ENCODE measurements at regions not wholly inside any gene's neighbourhood (a gene's known extent, or its start where the extent isn't known, plus 50 kb on each side); places are given as distances from the start of the nearest gene placed in this dataset.

DNA sequence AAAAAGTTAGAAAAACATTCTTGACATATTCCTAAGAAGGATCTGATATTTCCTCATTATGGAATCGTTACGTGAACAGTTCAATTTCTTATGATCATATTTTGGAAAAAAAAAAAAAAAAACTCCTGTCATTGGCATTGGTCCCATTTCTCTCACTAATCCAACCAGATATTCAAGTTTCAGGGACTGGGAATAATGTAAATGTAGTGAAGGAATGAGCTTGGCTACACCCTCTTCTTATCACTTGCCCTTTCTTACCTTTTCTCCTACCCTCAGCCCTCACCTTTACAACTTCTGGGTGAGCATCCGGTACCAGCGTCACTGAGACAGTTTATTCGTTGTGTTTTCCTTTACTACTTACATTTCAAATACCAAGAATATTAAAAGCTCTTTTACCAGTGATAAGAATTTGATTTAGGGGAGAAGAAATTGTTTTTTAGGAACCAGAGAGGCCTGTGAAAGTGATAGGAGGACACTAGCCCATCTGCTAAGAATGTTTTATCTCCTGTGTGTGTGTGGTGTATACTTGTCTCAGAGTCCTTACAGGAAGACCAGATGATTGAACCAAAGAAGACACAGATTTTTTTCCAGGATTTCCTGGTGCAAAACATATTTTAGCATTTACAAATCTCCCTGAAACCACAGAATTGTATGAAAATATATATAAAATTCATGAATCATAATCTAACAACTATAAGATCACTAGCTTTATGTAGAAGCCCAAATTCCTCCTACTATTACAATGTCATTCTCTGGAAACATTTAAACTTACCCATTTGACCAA is 946.7 kb downstream of the ZPLD1 start:
- no peaks in the 10 kb centered on the region for H3K4me1 ChIP-seq (ENCODE audit: control insufficient read depth, insufficient read depth, low read length)
- no peaks in the 10 kb centered on the region for H3K36me3 ChIP-seq (ENCODE audit: control insufficient read depth, insufficient read depth, low read length)
- H3K4me3 ChIP-seq (ENCODE audit: low read length): no peak overlapping the region
- no peaks in the 10 kb centered on the region for H3K27me3 ChIP-seq (ENCODE audit: control insufficient read depth, insufficient read depth, low read length)
- DNase-seq: no peak
- no peaks in the 10 kb centered on the region for H3K9me3 ChIP-seq (ENCODE audit: control insufficient read depth, low read depth, low read length)
- whole genome bisulfite sequencing (ENCODE audit: insufficient coverage, low lambda C conversion rate): 73% methylated on average over 5 of the region's 5 CpGs
- no peak overlapping the region for H3K27ac ChIP-seq (ENCODE audit: low read length)

DNA sequence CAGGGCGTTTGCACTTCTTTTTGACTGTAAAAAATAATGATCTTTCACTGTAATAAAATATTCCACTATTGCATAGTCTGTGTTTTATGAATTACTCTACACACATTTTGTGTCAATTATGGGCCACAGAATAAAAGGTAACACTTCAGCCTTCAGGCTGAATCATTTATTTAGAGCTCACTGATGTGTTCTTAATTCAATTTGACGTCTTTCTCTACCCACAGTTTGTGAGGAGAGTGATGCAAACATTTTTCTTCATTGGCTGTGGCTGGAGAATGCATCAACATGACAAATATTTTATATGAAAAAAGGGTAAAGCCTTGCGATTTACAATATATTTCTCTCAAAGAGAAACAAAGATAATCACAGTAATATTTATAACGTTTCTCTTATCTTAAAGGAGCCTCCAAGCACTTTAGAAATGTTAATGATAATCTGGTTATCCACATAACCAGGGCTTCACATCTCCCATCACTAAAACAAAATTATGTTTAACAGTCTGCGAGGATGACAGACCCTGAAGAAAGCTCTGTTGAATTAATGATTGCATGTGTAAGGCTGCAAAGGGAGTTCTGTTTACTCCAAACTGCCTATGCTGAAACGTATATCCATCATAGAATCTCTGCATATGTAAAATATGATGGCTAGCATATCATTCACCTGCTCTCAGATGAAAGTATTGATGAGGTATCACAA is 951.3 kb downstream of the ZPLD1 start:
- WGBS (ENCODE audit: insufficient coverage, low lambda C conversion rate): 73% methylated on average over 3 of the region's 6 CpGs
- H3K9me3 ChIP-seq (ENCODE audit: control insufficient read depth, low read depth, low read length): no peaks in the 10 kb centered on the region
- H3K4me3 ChIP-seq (ENCODE audit: low read length): no peak overlapping the region
- no peak for DNase-seq
- H3K27ac ChIP-seq (ENCODE audit: low read length): no peak overlapping the region
- no peaks in the 10 kb centered on the region for H3K27me3 ChIP-seq (ENCODE audit: control insufficient read depth, insufficient read depth, low read length)
- H3K4me1 ChIP-seq (ENCODE audit: control insufficient read depth, insufficient read depth, low read length): no peaks in the 10 kb centered on the region
- H3K36me3 ChIP-seq (ENCODE audit: control insufficient read depth, insufficient read depth, low read length): no peaks in the 10 kb centered on the region

- Histone ChIP-seq H3K36me3 (ENCODE audit: control insufficient read depth, insufficient read depth, low read length) (no peaks in the 10 kb centered on the region), H3K27me3 (ENCODE audit: control insufficient read depth, insufficient read depth, low read length) (no peaks in the 10 kb centered on the region), H3K4me1 (ENCODE audit: control insufficient read depth, insufficient read depth, low read length) (no peaks in the 10 kb centered on the region), H3K4me3 (ENCODE audit: low read length) (no peak overlapping the region), H3K27ac (ENCODE audit: low read length) (no peak overlapping the region), H3K9me3 (ENCODE audit: control insufficient read depth, low read depth, low read length) (no peaks in the 10 kb centered on the region)
- no peak for DNase-seq
- 70% methylated on average over 2 of the region's 2 CpGs for WGBS (ENCODE audit: insufficient coverage, low lambda C conversion rate)
These were observed 953.4 kb downstream of the ZPLD1 start for GRCh38 chr3:103388214-103388613.

- no peak for DNase-seq
- Histone ChIP-seq H3K4me3 (ENCODE audit: low read length) (no peak overlapping the region), H3K27ac (ENCODE audit: low read length) (no peak overlapping the region), H3K9me3 (ENCODE audit: control insufficient read depth, low read depth, low read length) (no peaks in the 10 kb centered on the region), H3K27me3 (ENCODE audit: control insufficient read depth, insufficient read depth, low read length) (no peaks in the 10 kb centered on the region), H3K36me3 (ENCODE audit: control insufficient read depth, insufficient read depth, low read length) (no peaks in the 10 kb centered on the region), H3K4me1 (ENCODE audit: control insufficient read depth, insufficient read depth, low read length) (no peaks in the 10 kb centered on the region)
- no CpG with 5 or more reads among the region's 1 CpG for WGBS (ENCODE audit: insufficient coverage, low lambda C conversion rate)
These were observed 954.5 kb downstream of the ZPLD1 start for GRCh38 chr3:103389356-103389755.

DNA sequence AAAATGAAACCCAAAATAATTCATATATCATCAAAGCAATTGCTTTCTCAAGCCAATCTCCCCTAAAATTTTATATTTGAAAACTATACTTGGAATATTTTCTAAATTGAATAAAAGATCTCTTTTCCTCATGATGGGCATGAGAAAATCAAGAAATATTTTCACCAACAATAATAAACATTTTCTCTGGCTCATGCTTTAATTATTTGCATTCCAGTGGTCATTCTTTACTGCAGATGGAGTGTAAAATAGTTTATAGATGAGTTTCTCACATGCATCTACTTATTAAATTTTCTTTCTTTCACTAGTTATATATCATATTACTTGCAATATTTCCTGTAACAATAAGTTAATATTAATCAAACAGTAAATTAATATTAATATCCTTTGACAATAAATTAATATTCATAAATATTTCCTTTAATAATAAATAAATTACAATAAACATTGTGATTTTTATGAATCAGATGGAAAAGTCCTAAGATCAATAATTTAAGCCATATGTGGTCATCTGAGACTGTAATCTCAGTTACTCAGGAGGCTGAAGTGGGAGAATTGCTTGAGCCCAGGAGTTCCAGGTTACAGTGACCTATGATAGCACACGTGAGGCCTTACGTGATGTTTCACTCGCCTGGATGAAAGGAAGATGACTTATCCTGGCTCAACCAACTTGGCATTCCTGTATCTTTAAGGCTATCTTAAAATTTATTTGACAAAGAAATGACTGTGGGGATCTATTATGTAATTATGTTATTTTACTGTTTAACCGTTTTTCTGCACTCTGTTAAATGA is 958.8 kb downstream of the ZPLD1 start:
- Histone ChIP-seq H3K4me1 (ENCODE audit: control insufficient read depth, insufficient read depth, low read length) (no peaks in the 10 kb centered on the region), H3K27me3 (ENCODE audit: control insufficient read depth, insufficient read depth, low read length) (no peaks in the 10 kb centered on the region), H3K4me3 (ENCODE audit: low read length) (no peak overlapping the region), H3K9me3 (ENCODE audit: control insufficient read depth, low read depth, low read length) (no peaks in the 10 kb centered on the region), H3K27ac (ENCODE audit: low read length) (no peak overlapping the region), H3K36me3 (ENCODE audit: control insufficient read depth, insufficient read depth, low read length) (no peaks in the 10 kb centered on the region)
- DNase-seq: no peak
- WGBS (ENCODE audit: insufficient coverage, low lambda C conversion rate): 29% methylated on average over 1 of the region's 4 CpGs

- Histone ChIP-seq H3K9me3 (ENCODE audit: control insufficient read depth, low read depth, low read length) (no peaks in the 10 kb centered on the region), H3K4me1 (ENCODE audit: control insufficient read depth, insufficient read depth, low read length) (no peaks in the 10 kb centered on the region), H3K27ac (ENCODE audit: low read length) (no peak overlapping the region), H3K36me3 (ENCODE audit: control insufficient read depth, insufficient read depth, low read length) (no peaks in the 10 kb centered on the region), H3K27me3 (ENCODE audit: control insufficient read depth, insufficient read depth, low read length) (no peaks in the 10 kb centered on the region), H3K4me3 (ENCODE audit: low read length) (no peak overlapping the region)
- no peak for DNase-seq
- WGBS (ENCODE audit: insufficient coverage, low lambda C conversion rate): 93% methylated on average over 2 of the region's 2 CpGs
These were observed 968.4 kb downstream of the ZPLD1 start for GRCh38 chr3:103403191-103403590.

GRCh38 chr3:103406320-103406850 is 971.6 kb downstream of the ZPLD1 start:
- no peak for DNase-seq
- 83% methylated on average over 1 of the region's 7 CpGs for WGBS (ENCODE audit: insufficient coverage, low lambda C conversion rate)
- Histone ChIP-seq H3K9me3 (ENCODE audit: control insufficient read depth, low read depth, low read length) (no peaks in the 10 kb centered on the region), H3K4me1 (ENCODE audit: control insufficient read depth, insufficient read depth, low read length) (no peaks in the 10 kb centered on the region), H3K27me3 (ENCODE audit: control insufficient read depth, insufficient read depth, low read length) (no peaks in the 10 kb centered on the region), H3K27ac (ENCODE audit: low read length) (no peak overlapping the region), H3K36me3 (ENCODE audit: control insufficient read depth, insufficient read depth, low read length) (no peaks in the 10 kb centered on the region), H3K4me3 (ENCODE audit: low read length) (no peak overlapping the region)

DNA sequence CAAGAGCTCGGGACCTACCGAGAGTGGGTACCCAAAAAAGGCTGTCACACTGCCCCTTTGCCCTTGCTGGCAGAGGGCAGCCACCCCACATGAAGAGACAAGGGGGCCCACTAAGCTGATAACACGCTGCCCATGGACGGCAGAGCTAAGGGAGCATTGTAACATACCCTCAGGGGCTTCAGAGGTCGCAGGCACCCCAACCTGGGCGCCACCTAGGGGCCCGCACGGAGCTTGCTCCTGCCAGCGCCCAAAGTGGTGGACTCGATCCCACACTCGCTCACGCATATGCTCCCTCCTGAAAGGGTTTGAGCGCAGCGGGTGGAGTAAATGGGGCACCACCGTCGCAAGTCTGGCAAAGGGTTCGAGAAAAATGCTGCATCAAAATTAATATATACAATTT is 975.4 kb downstream of the ZPLD1 start:
- Histone ChIP-seq H3K4me3 (ENCODE audit: low read length) (no peak overlapping the region), H3K9me3 (ENCODE audit: control insufficient read depth, low read depth, low read length) (no peaks in the 10 kb centered on the region), H3K27me3 (ENCODE audit: control insufficient read depth, insufficient read depth, low read length) (no peaks in the 10 kb centered on the region), H3K36me3 (ENCODE audit: control insufficient read depth, insufficient read depth, low read length) (no peaks in the 10 kb centered on the region), H3K27ac (ENCODE audit: low read length) (no peak overlapping the region), H3K4me1 (ENCODE audit: control insufficient read depth, insufficient read depth, low read length) (no peaks in the 10 kb centered on the region)
- DNase-seq: no peak
- 83% methylated on average over 1 of the region's 17 CpGs for whole genome bisulfite sequencing (ENCODE audit: insufficient coverage, low lambda C conversion rate)

GRCh38 chr3:103421460-103421859 is 986.6 kb downstream of the ZPLD1 start:
- Histone ChIP-seq H3K27me3 (ENCODE audit: control insufficient read depth, insufficient read depth, low read length) (no peaks in the 10 kb centered on the region), H3K36me3 (ENCODE audit: control insufficient read depth, insufficient read depth, low read length) (no peaks in the 10 kb centered on the region), H3K9me3 (ENCODE audit: control insufficient read depth, low read depth, low read length) (no peaks in the 10 kb centered on the region), H3K27ac (ENCODE audit: low read length) (no peak overlapping the region), H3K4me1 (ENCODE audit: control insufficient read depth, insufficient read depth, low read length) (no peaks in the 10 kb centered on the region), H3K4me3 (ENCODE audit: low read length) (no peak overlapping the region)
- WGBS (ENCODE audit: insufficient coverage, low lambda C conversion rate): 83% methylated on average over 3 of the region's 3 CpGs
- DNase-seq: no peak

DNA sequence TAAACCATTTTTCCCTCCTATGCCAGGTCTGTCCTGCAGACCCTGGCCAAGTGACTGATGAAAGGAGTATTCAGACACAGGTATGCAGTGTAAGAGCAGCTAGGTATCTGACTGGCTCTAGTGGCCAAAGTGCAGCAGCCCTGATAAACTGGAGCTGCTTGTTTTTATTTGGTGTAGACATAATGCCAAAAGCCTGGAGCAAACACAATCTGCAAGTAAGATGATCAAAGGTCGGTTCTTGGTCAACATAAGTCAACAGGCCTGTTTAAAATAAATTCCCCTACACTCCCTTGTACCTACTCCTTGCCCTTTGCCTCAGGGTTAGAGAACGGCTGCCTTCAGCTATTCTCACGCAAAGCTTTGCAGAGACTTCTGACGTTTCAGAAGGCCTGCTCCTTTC is 1003.1 kb downstream of the ZPLD1 start:
- Histone ChIP-seq H3K4me3 (ENCODE audit: low read length) (no peak overlapping the region), H3K36me3 (ENCODE audit: control insufficient read depth, insufficient read depth, low read length) (no peaks in the 10 kb centered on the region), H3K27me3 (ENCODE audit: control insufficient read depth, insufficient read depth, low read length) (no peaks in the 10 kb centered on the region), H3K4me1 (ENCODE audit: control insufficient read depth, insufficient read depth, low read length) (no peaks in the 10 kb centered on the region), H3K9me3 (ENCODE audit: control insufficient read depth, low read depth, low read length) (no peaks in the 10 kb centered on the region), H3K27ac (ENCODE audit: low read length) (no peak overlapping the region)
- 100% methylated on average over 1 of the region's 4 CpGs for WGBS (ENCODE audit: insufficient coverage, low lambda C conversion rate)
- DNase-seq: no peak
